GM21423 (cell line): ENCODE measurements at regions not wholly inside any gene's neighbourhood (a gene's known extent, or its start where the extent isn't known, plus 50 kb on each side); places are given as distances from the start of the nearest gene placed in this dataset.
"Not testable (repeated sequence)": the region's sequence is repeated elsewhere in the genome, so short reads cannot be mapped to it uniquely, and the experiment has no call there.

Source experiments
- ATAC-seq: cut with Tn5 transposase; IDR thresholded peaks from one replicate; pipeline ENCODE4 v1.9.1; 2021; ENCODE audit warnings: mild to moderate bottlenecking, moderate library complexity; ENCODE audit not compliant: unreplicated experiment

DNA sequence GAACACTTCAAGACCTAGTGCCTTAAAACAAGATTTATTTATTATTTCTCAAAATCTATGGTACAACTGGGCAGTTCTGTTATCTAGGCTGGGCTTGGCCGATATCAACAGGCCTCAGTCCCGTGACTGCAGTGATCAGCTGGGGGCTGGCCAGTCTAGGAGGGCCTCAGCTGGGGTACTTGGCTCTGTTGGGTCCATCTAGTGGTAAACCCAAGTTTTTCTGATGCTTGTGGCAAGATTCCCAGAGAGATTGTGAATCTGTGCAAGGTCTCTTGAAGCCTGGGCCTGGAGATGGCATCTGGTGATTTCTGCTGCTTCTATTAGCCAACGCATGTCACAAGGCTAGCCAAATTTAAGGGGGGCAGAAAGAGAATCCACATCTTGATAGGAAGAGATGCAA, 482.4 kb upstream of the SGO1 start:
- no peak for ATAC-seq

DNA sequence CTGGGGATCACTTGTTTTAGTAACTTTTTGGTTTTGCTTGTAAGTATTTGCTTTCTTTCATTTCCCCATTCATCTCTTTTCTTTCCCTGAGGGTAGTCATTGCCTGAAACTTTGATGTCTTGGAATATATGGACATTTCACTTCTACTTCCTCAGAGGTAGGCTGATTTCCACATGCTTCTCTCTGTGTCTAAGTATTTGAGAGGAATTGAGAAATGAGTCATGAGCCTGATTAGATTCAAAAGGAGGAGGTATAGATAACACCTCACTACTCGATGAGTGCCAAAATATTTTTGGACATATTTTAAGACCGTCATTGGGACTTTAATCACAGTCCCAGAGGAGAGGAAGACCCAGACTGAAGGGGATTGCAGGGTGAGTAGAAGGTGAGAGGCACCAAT, 480.1 kb upstream of the SGO1 start:
- ATAC-seq, result no peak

DNA sequence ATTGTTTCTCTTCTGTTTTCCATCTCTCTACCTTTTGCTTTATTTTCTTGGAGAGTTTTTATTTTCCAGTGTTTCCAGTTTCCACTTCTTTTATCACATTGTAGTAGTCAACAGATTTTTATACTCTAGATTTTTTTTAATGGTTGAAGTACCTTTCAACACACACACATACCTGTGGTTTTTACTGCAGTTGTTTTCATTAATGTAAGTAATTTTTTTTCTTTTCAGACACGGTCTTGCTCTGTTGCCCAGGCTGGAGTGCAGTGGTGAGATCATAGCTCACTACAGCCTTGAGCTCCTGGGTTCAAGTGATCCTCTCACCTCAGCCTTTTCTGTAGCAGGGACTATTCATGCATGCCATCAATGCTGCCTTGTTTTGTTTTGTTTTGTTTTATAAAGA, 472.5 kb upstream of the SGO1 start:
- no peak for ATAC-seq

DNA sequence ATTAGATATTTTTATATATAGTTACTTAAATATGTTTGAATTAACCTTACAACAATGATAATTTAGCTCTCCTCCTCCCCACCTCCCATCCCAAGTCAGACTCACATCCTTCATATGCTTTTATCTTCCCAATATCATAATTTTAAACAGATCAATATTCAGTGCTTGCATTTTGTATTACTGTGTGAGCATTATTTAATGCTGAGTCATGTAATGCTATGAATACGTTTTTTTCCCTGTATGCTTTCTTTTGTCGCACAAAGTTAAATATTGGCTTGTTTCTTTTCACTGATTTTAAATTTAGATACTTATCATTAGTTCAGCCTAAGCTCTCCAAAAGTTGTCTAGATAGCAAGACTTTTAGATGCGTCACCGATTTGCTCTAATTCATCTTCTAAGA, 471.6 kb upstream of the SGO1 start:
- no peak for ATAC-seq

DNA sequence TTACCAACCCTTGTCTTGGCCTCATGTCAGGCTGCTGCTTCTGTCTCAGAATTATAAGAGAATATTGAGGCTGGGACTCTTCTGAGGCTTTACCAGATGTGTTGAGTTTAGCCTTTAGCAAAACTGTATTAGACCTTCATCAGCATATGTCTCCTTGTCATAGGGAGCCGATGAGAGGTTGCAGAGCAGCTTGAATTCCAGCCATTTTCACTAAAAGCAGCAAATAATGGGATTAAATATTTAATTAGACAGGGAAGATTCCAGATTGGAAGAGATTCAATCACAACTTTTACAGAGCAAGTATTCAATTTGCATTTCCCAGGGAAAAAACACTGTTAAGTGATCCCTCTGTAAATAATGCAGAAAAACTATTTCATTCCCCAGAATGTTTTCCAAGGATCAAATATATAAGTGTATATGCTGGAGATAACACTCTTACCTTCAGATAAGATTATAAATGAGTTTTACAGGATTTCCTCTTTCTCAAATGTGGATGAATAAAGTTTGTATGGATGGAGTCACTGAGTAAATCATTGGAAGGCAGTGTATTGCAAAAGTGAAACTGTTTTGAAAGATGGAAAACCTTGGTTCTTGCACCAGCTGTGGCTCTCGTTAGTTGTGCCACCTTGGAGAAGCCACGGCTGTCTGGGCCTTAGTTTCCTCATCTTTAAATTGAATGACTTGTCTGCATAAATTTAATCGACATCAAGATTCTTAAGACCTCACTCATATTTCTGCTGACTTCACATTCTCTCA, 466.4 kb upstream of the SGO1 start:
- ATAC-seq, result no peak

DNA sequence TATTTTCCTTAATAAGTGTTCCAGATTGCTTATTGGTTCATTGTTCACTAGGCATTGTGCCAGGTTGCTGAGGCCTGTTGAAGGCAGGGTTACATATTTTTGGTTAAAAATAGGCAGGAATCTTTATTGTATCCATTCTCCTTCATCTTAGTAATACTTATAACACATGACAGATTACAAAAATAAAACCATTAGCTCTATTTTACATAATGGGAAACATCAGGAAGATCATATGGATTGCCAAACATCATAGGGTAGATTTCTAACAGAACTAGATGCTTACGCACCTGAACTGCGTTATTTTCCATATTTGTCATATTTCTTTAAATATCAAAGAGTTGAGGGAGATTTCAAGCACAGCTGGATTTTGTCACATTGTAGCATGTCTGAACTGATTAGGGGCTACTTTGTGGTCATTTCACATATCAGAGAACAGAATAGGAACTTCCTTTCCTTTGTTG, 462.9 kb upstream of the SGO1 start:
- no peak for ATAC-seq

DNA sequence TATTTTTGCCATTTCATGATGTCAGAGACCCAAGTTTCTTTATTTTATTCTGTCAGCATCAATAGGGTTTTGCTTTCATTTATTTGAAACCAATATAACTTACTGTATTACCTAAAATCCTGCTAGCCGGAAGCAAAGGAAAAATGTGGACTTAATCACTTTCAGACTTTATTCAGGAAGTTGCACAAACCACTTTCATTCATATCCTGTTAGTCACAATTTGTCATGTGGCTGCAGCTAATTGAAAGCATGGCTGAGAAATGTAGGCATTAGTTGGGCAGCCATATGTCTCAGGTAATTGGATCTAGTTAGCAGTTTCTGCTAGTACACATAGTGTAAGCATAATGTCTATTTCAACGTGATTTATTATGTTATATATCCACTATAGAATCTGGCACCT, 462.3 kb upstream of the SGO1 start:
- no peak for ATAC-seq

DNA sequence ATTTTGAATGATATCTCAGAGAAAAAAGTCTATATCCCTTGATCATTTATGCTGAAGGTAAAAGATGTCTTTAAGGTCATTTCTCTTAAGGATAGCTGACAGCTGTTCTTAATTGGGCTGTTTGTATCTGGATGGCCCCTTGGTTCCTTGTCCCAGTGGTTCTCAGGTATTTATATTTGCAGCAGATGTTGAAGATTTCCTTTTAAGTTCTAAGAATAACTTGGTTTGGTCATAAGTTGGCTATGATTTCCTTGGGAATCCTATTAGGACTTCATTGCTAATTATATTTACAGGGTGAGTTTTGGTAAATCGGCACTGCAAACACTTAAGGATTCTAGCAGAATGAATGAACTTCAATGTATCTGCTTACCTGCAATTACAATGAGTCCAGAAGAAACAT, 460.4 kb upstream of the SGO1 start:
- ATAC-seq, result no peak

DNA sequence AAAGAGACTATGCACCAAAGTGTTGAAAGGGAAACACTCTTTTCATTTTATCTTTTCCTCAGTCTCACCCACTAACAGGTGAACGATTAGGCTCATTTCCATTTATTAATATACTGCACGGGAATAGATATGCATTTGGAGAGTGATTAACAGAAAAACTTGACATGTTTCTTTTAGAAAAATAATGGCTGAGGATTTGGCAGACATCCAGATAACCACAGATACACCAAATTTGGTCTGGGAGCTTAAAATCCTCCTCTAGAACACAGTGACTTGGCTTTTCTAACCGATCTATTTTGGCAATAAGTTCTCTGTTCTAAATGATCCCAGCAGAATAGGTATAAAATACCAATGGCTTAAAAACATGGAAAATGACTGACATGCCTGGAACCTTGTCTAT, 459.3 kb upstream of the SGO1 start:
- no peak for ATAC-seq

DNA sequence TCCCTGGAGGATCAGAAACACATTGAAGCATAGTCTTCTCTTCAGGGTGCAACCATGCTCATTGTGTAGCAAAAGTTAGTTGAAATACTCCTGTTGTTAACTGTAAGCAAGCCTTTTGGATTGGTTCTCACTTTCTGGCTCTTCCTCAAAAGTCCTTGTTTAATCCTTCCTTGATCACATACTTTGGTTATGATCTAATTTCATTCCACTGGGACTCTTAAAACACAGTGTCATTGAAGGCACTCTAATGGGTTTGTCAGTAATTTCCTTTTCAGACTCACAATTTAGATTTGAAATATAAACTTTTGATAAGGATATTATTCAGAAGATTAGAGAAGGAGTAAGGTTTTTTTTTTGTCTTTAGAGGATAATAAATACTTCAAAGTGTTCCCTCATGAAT, 451.7 kb upstream of the SGO1 start:
- no peak for ATAC-seq

DNA sequence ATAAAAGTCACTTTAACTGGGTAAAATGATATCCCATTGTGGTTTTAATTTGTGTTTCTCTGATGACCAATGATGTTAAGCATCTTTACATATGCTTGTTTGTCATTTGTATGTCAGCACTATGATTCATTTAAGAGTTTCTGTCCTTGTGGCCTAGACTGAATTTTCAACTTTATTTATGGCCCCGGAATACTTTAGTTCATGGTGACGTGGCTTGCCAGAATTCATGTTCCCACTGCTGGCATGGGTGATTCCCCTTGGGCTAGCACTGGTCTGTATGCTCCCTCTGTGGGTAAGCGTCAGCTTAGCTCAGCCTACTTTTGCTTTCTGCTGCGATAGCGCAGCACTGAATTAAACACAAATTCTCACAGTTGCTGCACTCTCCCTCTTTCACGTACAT, 436.3 kb upstream of the SGO1 start:
- no peak for ATAC-seq

DNA sequence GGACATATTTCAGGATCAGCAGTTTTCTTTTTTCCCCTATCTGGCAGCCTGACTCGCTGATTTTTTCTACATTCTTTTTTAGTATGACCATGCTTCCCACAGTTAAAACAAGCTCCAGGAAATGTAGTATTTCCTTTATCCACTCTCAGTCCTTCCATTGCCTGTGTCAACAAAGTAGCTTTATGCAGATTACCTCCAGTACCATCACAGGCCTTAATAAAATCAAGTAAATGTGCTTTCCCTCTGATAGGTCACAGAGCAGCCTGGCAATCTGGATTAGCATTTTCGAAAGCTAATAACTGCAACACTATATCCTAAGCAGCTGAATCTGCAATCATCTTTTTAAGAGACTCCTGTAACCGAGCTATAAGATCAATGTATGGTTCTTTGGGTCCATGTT, 432.6 kb upstream of the SGO1 start:
- not testable (repeated sequence) for ATAC-seq

DNA sequence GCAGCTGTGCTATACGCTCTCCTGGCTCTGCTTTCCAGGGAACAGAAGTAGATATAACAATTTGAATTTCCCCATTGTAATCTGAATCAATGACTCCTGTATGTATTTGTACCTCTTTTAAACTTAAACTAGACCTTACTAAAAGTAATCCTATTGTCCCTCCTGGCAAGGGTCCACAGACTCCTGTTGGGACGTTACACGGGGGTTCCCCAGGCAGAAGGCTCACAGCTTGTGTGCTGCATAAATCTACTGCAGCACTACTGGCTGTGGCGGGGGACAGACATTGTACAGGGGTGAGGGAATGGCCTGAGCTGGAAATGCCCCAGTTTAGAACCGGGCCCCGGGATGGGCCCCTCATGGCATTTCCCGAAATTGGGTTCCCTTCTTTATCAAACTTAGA, 432.2 kb upstream of the SGO1 start:
- ATAC-seq, result not testable (repeated sequence)

DNA sequence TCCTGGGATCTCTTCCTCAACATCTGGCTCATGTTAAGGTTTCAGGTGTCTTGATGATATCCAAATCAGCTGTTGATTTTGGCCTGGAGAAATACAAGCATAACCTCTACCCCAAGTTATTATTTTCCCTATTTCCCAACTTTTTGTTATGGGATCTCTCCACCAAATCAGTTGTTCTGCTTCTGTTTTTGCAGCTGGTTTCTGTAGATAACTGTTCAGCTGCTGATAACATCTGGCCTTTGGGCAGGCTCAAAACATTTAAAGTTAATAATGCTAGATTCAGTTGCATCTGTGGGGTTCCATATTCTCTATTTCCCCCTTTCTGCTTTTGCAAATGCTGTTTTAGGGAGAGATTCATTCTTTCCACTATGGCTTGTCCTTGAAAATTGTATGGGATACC, 430.0 kb upstream of the SGO1 start:
- ATAC-seq, result not testable (repeated sequence)

DNA sequence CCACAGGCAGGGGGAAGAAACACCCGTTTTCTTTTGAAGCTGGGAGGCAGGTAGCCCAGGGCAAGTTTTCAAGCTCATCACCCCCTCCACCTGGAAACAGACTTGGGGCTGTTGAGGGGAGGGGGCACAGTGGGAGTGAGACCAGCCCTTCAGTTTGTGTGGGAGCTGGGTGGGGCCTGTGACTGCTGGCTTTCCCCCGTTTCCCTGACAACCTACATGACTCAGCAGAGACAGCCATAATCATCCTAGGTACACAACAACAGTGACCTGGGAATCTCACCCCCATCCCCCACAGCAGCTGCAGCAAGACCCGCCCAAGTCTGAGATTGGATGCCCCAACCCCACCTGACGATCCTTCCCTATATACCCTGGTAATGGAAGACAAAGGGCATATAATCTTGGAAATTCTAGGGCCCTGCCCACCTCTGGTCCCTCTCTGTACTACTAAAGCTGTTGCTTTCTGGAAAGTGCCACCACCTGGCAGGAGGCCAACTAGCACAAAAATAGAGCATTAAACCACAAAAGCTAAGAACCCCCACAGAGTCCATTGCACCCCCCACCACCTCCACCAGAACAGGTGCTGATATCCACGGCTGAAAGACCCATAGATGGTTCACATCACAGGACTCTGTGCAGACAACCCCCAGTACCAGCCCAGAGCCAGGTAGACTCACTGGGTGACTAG, 422.2 kb upstream of the SGO1 start:
- ATAC-seq, result no peak

DNA sequence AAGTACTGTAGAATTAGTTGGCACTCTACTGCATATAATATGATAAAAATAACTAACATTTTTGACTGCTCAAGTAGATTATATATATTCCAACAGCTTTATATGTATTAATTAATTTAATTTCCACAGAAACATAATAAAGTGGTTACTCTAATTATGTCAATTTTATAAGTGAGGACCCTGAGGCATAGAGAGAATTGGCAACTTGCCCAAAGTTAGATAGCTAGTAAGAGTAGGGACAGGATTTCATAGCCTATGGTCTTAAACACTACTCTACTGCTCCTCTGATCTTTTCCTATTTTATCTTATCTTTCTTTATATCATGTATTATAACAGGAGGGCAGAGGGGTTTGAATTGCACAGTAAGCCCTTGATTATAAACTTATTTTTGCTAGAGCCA, 418.7 kb upstream of the SGO1 start:
- no peak for ATAC-seq

DNA sequence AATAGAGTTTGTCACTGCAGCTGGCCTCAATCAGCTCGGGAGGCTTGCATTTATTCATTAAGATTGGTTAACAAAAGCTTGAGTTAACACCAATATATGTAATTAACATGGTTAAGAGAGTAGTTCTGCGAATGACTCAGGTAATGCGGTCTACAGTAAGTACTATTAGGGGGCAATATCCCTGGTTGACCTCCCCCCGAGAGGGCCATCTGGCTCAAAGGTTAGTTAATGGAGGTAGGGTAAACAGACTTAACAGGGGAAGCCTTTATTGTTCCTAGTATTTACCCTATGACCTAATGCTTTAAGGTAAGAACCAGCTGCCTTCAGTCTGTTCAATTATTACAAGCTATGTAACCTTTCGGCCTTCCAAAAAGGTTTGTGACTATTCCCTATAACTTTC, 403.3 kb upstream of the SGO1 start:
- no peak for ATAC-seq

DNA sequence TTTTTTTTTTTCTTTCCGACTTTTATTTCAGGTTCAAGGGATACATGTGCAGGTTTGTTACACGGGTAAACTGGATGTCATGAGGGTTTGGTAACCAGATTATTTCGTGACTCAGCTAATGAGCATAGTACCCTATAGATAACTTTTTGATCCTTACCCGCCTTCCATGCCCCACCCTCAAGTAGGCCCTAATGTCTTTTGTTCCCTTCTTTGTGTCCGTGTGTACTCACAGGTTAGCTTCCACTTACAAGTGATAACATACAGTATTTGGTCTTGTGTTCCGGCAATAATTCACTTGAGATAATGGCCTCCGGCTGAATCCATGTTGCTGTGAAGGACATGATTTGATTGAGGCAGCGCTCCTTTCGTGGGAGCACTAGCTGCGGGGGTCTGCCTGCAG, 402.8 kb upstream of the SGO1 start:
- no peak for ATAC-seq

DNA sequence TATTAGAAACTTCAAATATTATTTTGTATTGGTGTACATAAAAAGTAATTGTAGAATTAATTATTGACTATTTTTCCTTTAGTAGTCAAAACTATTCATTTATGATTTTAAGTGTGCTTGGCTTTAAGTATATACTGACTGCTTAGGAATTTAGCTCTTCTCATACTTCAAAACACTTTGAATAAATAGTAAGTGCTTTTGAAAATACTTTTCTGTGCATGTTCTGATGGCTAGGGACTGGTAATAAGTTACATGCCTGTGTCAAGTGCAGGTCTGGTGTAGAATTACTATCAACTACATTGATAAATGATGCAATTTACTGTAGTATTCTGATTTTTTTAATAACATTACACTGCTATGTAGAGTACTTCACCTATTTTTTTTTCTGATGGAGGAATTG, 397.6 kb upstream of the SGO1 start:
- no peak for ATAC-seq

DNA sequence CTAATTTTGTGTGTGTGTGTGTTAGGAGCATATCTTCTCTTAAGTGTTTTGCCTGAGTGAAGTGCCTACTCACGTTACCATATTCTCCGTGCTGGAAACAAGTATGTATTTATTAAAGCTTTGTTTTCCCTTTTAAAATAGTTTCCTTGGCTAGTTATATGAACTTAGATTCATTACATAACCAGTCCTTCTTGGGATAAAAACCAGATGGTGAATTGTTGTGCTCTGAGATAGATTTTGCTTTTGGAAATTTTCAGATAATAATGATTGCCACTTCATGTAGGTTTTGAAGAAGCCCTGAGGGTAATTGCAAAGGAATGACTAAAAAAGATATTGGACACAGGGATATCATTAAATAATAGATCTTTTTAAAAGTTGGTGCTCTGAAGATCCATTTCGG, 390.2 kb upstream of the SGO1 start:
- ATAC-seq, result no peak

DNA sequence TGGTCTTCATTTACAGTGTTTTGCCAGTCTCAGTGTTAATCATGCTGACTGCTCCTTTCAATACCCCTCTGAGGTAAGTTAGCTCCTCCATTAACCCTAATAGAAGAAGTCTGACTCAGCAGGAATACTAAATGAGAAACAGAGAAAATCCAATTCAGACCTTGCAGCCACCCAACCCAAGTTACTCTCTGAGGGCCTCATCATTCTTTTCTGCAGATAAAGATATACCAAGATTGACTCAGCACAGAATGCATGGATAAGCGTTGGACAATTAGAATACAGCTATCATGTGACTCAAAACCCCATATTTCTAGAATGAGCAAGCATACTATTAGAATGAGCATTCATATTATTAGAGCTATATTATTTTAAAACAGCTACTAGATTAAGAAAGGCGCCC, 389.1 kb upstream of the SGO1 start:
- ATAC-seq, result no peak

DNA sequence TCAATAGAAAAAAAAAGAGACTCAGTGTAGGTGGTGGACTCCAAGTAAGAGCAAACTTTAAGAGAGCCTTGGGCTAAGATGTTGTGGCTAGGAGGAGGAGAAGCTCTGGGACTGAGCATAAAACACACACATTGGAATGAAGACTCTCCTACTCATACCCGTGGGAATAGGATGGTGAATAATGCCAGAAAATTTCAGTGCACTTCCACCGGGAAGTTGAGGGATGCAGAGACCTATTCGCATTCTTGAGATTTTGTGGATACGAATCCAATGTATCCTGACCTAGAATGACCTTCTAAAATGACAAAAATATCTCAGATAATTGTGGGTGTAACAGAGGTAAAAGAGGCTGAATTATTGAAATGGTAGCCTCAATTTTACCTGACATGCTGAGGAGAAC, 388.7 kb upstream of the SGO1 start:
- ATAC-seq, result no peak

DNA sequence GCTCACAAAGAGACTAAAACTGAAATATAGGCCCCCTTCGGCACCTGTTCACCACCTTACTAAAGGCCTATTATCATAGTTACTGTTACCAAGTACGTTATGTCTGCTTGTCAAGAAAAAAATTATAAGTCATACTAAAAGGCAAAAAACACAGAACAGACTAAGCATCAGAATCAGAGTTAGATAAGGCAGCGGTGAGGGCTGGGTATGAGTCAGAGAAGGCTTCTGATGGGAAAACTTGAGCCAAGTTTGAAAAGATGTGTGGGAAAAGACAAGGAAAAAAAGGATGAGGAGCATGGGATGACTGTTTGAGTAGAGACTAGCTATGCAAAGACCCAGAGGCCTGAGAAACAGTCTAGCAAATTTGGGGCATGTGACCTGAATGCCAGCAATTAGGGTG, 387.2 kb upstream of the SGO1 start:
- ATAC-seq, result no peak
